ENCODE measurements at regions not wholly inside any gene's neighbourhood (a gene's known extent, or its start where the extent isn't known, plus 50 kb on each side); places are given as distances from the start of the nearest gene placed in this dataset.
"Not testable (repeated sequence)": the region's sequence is repeated elsewhere in the genome, so short reads cannot be mapped to it uniquely, and the experiment has no call there.

- no peak overlapping the region for H3K4me3 ChIP-seq (ENCODE audit: low read depth, low read length)
- no peak for DNase-seq (ENCODE audit: low read depth)
- TF ChIP-seq, protein P1, sequence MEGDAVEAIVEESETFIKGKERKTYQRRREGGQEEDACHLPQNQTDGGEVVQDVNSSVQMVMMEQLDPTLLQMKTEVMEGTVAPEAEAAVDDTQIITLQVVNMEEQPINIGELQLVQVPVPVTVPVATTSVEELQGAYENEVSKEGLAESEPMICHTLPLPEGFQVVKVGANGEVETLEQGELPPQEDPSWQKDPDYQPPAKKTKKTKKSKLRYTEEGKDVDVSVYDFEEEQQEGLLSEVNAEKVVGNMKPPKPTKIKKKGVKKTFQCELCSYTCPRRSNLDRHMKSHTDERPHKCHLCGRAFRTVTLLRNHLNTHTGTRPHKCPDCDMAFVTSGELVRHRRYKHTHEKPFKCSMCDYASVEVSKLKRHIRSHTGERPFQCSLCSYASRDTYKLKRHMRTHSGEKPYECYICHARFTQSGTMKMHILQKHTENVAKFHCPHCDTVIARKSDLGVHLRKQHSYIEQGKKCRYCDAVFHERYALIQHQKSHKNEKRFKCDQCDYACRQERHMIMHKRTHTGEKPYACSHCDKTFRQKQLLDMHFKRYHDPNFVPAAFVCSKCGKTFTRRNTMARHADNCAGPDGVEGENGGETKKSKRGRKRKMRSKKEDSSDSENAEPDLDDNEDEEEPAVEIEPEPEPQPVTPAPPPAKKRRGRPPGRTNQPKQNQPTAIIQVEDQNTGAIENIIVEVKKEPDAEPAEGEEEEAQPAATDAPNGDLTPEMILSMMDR (IDR thresholded peaks at IDR 0.05; ENCODE audit: insufficient read depth, low read length, severe bottlenecking), result no peak
- FAIRE-seq, result no peak
- H3K36me3 ChIP-seq (ENCODE audit: control insufficient read depth, insufficient read depth, low read length), result no peaks in the 10 kb centered on the region
- H3K27me3 ChIP-seq (ENCODE audit: control insufficient read depth, insufficient read depth, low read length), result no peaks in the 10 kb centered on the region
These were observed 70.5 kb upstream of the ABI1 start for GRCh38 chr10:26931223-26931622.

DNA sequence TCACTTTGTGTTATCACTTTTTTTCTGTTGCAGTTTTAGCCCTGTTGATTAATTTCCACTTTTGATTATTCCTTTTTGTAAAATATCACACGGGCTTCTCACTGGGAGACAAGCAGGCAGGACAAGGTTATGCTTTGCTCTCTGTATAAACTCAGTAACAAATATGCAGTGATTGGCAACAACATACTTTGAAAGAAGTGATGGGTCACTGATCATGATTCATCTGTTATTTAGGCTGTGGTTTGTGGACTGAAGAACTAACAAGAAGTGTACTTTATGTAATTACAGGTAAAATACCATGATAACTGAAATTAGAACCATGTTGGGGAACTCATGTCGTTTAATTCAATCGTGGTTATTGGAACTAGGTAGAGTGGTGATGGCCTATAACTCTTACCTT is 62.1 kb upstream of the ABI1 start:
- not testable (repeated sequence) for H3K36me3 ChIP-seq (ENCODE audit: control insufficient read depth, insufficient read depth, low read length); H3K27me3 ChIP-seq (ENCODE audit: control insufficient read depth, insufficient read depth, low read length); H3K4me3 ChIP-seq (ENCODE audit: low read depth, low read length)
- DNase-seq (ENCODE audit: low read depth) (peak; percentile 7), FAIRE-seq (peak; percentile 13)

- FAIRE-seq, result not testable (repeated sequence)
These were observed 58.5 kb upstream of the ABI1 start for GRCh38 chr10:26919156-26919860.

DNA sequence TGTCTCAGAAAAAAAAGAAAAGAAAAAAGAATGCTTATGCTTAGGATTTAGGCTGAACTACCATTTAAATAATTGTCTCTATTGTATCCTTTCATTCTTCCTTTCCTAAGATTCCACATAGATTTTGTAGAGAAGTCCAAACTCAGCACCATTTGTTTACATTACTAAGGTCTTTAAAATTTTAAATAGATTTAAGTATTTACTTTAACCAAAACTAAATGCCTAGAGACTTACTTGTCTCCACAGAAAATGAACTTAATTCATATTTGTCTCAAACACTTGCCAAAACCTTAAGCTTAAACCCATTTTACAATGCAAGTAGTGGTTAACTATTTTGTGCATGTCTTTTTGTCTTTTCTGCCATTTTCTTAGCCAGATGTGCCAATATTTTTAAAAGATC is 54.1 kb upstream of the ABI1 start:
- Histone ChIP-seq H3K4me3 (ENCODE audit: low read depth, low read length) (no peak overlapping the region), H3K27me3 (ENCODE audit: control insufficient read depth, insufficient read depth, low read length) (no peaks in the 10 kb centered on the region), H3K36me3 (ENCODE audit: control insufficient read depth, insufficient read depth, low read length) (no peaks in the 10 kb centered on the region)
- TF ChIP-seq, protein P1 (IDR thresholded peaks at IDR 0.05; ENCODE audit: insufficient read depth, low read length, severe bottlenecking), result no peak
- FAIRE-seq, result no peak
- DNase-seq (ENCODE audit: low read depth), result no peak

More at GRCh38 chr10:26919156-26919860, 58.5 kb upstream of the ABI1 start:
- not testable (repeated sequence) for H3K4me3 ChIP-seq (ENCODE audit: low read depth, low read length); H3K36me3 ChIP-seq (ENCODE audit: control insufficient read depth, insufficient read depth, low read length); DNase-seq (ENCODE audit: low read depth); H3K27me3 ChIP-seq (ENCODE audit: control insufficient read depth, insufficient read depth, low read length)

GRCh38 chr10:26911811-26912461 is 51.2 kb upstream of the ABI1 start:
- FAIRE-seq (no peak), DNase-seq (ENCODE audit: low read depth) (no peak)
- no peaks in the 10 kb centered on the region for H3K27me3 ChIP-seq (ENCODE audit: control insufficient read depth, insufficient read depth, low read length)
- H3K4me3 ChIP-seq (ENCODE audit: low read depth, low read length), result no peak overlapping the region
- H3K36me3 ChIP-seq (ENCODE audit: control insufficient read depth, insufficient read depth, low read length), result no peaks in the 10 kb centered on the region
- TF ChIP-seq, protein P1 (IDR thresholded peaks at IDR 0.05; ENCODE audit: insufficient read depth, low read length, severe bottlenecking), result no peak

All from bronchial epithelial cell (primary cell).